ENCODE measurements at regions not wholly inside any gene's neighbourhood (a gene's known extent, or its start where the extent isn't known, plus 50 kb on each side); places are given as distances from the start of the nearest gene placed in this dataset.

DNA sequence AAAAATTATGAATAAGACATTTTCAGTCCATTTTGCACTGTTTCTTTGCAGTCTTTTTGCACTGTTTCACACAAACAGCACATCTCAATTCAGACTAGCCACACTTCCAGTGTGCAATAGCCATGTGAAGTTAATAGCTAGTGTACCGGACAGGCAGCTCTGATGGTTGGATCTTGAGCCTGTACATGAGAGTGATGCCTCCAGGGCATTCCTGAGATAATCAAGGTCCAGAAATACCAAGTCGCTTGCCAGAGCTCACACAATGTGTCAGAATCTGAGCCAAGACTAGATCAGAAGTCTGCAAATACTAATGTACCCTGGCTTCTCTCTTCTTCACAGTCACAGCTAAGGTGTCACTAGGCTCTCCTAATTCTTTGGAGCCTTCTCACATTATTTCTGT is 180.2 kb downstream of the OSR1 start:
- no peak overlapping the region for H4K8ac ChIP-seq (ENCODE audit: low read depth in 2 of 2, low read length in 2 of 2)
- intact Hi-C loops (cut with micrococcal nuclease): no loop called here
- no peaks in the 10 kb centered on the region for H3K36me3 ChIP-seq (ENCODE audit: control insufficient read depth, insufficient read depth, low read length)
- H3K9me1 ChIP-seq (ENCODE audit: insufficient read depth, low read length): no peaks in the 10 kb centered on the region
- no peak overlapping the region for H4K91ac ChIP-seq (ENCODE audit: insufficient read depth, low read depth, low read length)
- no peaks in the 10 kb centered on the region for H3K9me3 ChIP-seq (ENCODE audit: control insufficient read depth, insufficient read depth, low read length)
- H2AK9ac ChIP-seq (replicated peaks; ENCODE audit: low read depth, low read length, poor library complexity): no peak overlapping the region
- no peak overlapping the region for H2BK20ac ChIP-seq (ENCODE audit: low read depth, low read length)
- TF ChIP-seq NFE2L2 (IDR thresholded peaks at IDR 0.05; ENCODE audit: low read depth, low read length) (no peak), RAD21 (IDR thresholded peaks at IDR 0.05; ENCODE audit: low read length) (no peak), POLR2A (IDR thresholded peaks at IDR 0.05; ENCODE audit: low read depth, low read length) (no peak), RFX5 (IDR thresholded peaks at IDR 0.05; ENCODE audit: low read depth, low read length) (no peak), MXI1 (IDR thresholded peaks at IDR 0.05; ENCODE audit: borderline replicate concordance, low read depth, low read length) (no peak), MAZ (IDR thresholded peaks at IDR 0.05; ENCODE audit: borderline replicate concordance, low read depth, low read length) (no peak), CEBPB (IDR thresholded peaks at IDR 0.05; ENCODE audit: low read depth, low read length) (no peak), SMC3 (IDR thresholded peaks at IDR 0.05; ENCODE audit: low read depth, low read length) (no peak), MAFK (IDR thresholded peaks at IDR 0.05; ENCODE audit: low read depth, low read length) (no peak), CHD1 (IDR thresholded peaks at IDR 0.05; ENCODE audit: low read depth, low read length) (no peak), RCOR1 (IDR thresholded peaks at IDR 0.05; ENCODE audit: insufficient replicate concordance, low read length) (no peak), FOS (IDR thresholded peaks at IDR 0.05; ENCODE audit: low read depth, low read length) (no peak), BHLHE40 (IDR thresholded peaks at IDR 0.05; ENCODE audit: low read depth, low read length) (no peak)
- TF ChIP-seq, protein P1, sequence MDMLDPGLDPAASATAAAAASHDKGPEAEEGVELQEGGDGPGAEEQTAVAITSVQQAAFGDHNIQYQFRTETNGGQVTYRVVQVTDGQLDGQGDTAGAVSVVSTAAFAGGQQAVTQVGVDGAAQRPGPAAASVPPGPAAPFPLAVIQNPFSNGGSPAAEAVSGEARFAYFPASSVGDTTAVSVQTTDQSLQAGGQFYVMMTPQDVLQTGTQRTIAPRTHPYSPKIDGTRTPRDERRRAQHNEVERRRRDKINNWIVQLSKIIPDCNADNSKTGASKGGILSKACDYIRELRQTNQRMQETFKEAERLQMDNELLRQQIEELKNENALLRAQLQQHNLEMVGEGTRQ (IDR thresholded peaks at IDR 0.05; ENCODE audit: low read depth, low read length): no peak
- TF ChIP-seq, protein P2, sequence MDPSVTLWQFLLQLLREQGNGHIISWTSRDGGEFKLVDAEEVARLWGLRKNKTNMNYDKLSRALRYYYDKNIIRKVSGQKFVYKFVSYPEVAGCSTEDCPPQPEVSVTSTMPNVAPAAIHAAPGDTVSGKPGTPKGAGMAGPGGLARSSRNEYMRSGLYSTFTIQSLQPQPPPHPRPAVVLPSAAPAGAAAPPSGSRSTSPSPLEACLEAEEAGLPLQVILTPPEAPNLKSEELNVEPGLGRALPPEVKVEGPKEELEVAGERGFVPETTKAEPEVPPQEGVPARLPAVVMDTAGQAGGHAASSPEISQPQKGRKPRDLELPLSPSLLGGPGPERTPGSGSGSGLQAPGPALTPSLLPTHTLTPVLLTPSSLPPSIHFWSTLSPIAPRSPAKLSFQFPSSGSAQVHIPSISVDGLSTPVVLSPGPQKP (IDR thresholded peaks at IDR 0.05; ENCODE audit: borderline replicate concordance, low read depth, low read length): no peak
- TF ChIP-seq, protein P3, sequence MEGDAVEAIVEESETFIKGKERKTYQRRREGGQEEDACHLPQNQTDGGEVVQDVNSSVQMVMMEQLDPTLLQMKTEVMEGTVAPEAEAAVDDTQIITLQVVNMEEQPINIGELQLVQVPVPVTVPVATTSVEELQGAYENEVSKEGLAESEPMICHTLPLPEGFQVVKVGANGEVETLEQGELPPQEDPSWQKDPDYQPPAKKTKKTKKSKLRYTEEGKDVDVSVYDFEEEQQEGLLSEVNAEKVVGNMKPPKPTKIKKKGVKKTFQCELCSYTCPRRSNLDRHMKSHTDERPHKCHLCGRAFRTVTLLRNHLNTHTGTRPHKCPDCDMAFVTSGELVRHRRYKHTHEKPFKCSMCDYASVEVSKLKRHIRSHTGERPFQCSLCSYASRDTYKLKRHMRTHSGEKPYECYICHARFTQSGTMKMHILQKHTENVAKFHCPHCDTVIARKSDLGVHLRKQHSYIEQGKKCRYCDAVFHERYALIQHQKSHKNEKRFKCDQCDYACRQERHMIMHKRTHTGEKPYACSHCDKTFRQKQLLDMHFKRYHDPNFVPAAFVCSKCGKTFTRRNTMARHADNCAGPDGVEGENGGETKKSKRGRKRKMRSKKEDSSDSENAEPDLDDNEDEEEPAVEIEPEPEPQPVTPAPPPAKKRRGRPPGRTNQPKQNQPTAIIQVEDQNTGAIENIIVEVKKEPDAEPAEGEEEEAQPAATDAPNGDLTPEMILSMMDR (conservative IDR thresholded peaks at IDR 0.05; ENCODE audit: low read depth, low read length): no peak
- ChIA-PET POLR2A (ENCODE audit: unreplicated experiment) (no interaction called here), CTCF (no interaction called here)
- in situ Hi-C loops (cut with MboI; ENCODE audit: low sequenced_read_pairs): no loop called here
- H3K4ac ChIP-seq (ENCODE audit: low read depth, low read length): no peak overlapping the region
- no TSS peak for BruUV-seq (replicated peaks)
- H2BK15ac ChIP-seq (ENCODE audit: low read depth, low read length): no peak overlapping the region
- dilution Hi-C loops (cut with HindIII; ENCODE audit: low sequenced_read_pairs, unreplicated experiment): no loop called here
- peak overlapping the region; percentile 24; the same call in 1 of the 2 replicates for H3K14ac ChIP-seq (replicated peaks; ENCODE audit: low read depth, low read length)
- H3K4me1 ChIP-seq (ENCODE audit: control insufficient read depth, insufficient read depth, low read length): peaks cover 14% of the 10 kb centered on the region
- no peak overlapping the region for H2BK120ac ChIP-seq (ENCODE audit: low read depth, low read length)
- DNase-seq (peak; percentile 24), ATAC-seq (ENCODE audit: low read depth) (no peak)
- no peak overlapping the region for H3K56ac ChIP-seq (ENCODE audit: extremely low read depth, insufficient read depth, low read length)
- H3K27me3 ChIP-seq (ENCODE audit: control insufficient read depth, insufficient read depth, low read length): no peaks in the 10 kb centered on the region
- no peak overlapping the region for H4K5ac ChIP-seq (ENCODE audit: low read depth, low read length)
- WGBS, 2 experiments (ENCODE audit: extremely low coverage in 2 of 2, insufficient read length in 1 of 2): 67% methylated on average over 1 of the region's 2 CpGs; no CpG with 5 or more reads in 1 of the 2 experiments
- no peaks in the 10 kb centered on the region for H4K20me1 ChIP-seq (ENCODE audit: insufficient read depth, low read length)
- H3K9ac ChIP-seq (ENCODE audit: low read depth, low read length): no peak overlapping the region
- no peak overlapping the region; the same call in 1 of the 2 replicates for H2AK5ac ChIP-seq (ENCODE audit: low read depth, low read length)
- no peak overlapping the region for H3K27ac ChIP-seq (ENCODE audit: insufficient read depth, low read length)
- no peak overlapping the region for H3K4me2 ChIP-seq (ENCODE audit: low read depth, low read length)
- no peak overlapping the region for H3K23ac ChIP-seq (ENCODE audit: low read depth, low read length)
- H2AFZ ChIP-seq (replicated peaks; ENCODE audit: low read length, poor library complexity): no peak overlapping the region
- H3K4me3 ChIP-seq (ENCODE audit: insufficient read depth, low read depth, low read length): no peak overlapping the region
- H3K18ac ChIP-seq (ENCODE audit: low read depth, low read length): no peak overlapping the region
- H2BK5ac ChIP-seq (ENCODE audit: low read depth, low read length, poor library complexity, severe bottlenecking): no peak overlapping the region
- no peaks in the 10 kb centered on the region for H3K79me1 ChIP-seq (ENCODE audit: low read depth in 1 of 2, low read length in 2 of 2)

Data from IMR-90 (cell line).